Duodenal mucosa (tissue), 2 donors: ENCODE measurements at regions not wholly inside any gene's neighbourhood (a gene's known extent, or its start where the extent isn't known, plus 50 kb on each side); places are given as distances from the start of the nearest gene placed in this dataset.

ENCODE experiments used
- H3K27ac ChIP-seq: one replicate; pipeline ENCODE4 v1.7.0; 2013; ENCODE audit warnings: low read depth, low read length
- H3K27me3 ChIP-seq, 2 donors: one replicate each; pipeline ENCODE4 v1.7.0; 2013; ENCODE audit warnings: low read length in 2 of 2, control low read depth in 1 of 2; ENCODE audit not compliant: insufficient read depth in 2 of 2, control insufficient read depth in 1 of 2
- H3K36me3 ChIP-seq, 2 donors: one replicate each; pipeline ENCODE4 v1.7.0; 2013; ENCODE audit warnings: low read length in 2 of 2, control low read depth in 1 of 2; ENCODE audit not compliant: insufficient read depth in 2 of 2, control insufficient read depth in 1 of 2
- H3K4me1 ChIP-seq, 2 donors: one replicate each; pipeline ENCODE4 v1.7.0; 2013; ENCODE audit warnings: low read length in 2 of 2, control low read depth in 1 of 2; ENCODE audit not compliant: insufficient read depth in 2 of 2, control insufficient read depth in 1 of 2
- H3K4me3 ChIP-seq, 2 donors: one replicate each; pipeline ENCODE4 v1.7.0; 2013; ENCODE audit warnings: low read length in 2 of 2, low read depth in 1 of 2
- H3K9ac ChIP-seq, 2 donors: one replicate each; pipeline ENCODE4 v1.7.0; 2013; ENCODE audit warnings: low read length in 2 of 2, low read depth in 1 of 2
- H3K9me3 ChIP-seq, 2 donors: one replicate each; pipeline ENCODE4 v1.7.0; 2013; ENCODE audit warnings: low read length in 2 of 2, control low read depth in 1 of 2; ENCODE audit not compliant: control insufficient read depth in 1 of 2

DNA sequence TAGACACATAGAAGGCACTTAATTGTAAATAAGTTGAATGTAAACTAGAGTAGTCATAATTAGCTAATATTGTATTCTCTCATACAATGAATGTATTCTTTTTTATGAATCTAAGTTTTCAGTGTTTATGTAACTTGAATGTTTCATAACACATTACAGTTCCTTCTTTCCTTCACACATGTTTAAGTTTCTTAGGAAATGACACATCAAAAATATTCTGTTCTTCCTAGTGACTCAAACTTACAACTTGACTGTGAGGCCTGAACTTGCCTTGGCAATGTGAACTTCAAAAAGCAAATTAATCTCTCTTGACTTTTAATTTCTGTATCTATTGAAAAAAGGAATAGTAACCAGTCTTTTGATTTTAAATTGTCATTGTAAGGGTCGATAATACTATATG, 700.1 kb downstream of the KCNT2 start:
- Histone ChIP-seq H3K9me3 (no peaks in the 10 kb centered on the region), H3K4me1 (no peaks in the 10 kb centered on the region), H3K36me3 (no peaks in the 10 kb centered on the region), H3K27me3 (no peaks in the 10 kb centered on the region), H3K9ac (no peak overlapping the region), H3K4me3 (no peak overlapping the region), H3K27ac (no peak overlapping the region)

DNA sequence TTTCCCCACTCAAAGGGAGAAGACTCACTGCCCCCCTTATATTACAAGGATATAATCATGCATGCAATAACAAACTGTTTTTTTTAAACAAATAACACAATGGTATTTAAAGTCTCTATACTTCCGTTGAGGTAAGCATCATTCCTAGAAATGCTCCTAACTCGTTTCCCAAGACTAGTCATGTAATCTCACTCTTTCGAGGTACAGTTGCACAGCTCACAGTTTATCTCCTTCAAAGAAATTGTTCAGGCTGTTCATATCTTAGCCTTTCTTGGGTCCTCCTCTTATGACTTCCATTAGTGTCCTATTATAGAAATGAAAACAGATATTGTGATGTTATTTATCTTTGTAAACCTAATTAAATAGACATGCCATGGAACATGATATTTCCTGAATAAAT, 705.0 kb downstream of the KCNT2 start:
- Histone ChIP-seq H3K9me3 (no peaks in the 10 kb centered on the region), H3K27ac (no peak overlapping the region), H3K4me1 (no peaks in the 10 kb centered on the region), H3K27me3 (no peaks in the 10 kb centered on the region), H3K4me3 (no peak overlapping the region), H3K9ac (no peak overlapping the region), H3K36me3 (no peaks in the 10 kb centered on the region)

DNA sequence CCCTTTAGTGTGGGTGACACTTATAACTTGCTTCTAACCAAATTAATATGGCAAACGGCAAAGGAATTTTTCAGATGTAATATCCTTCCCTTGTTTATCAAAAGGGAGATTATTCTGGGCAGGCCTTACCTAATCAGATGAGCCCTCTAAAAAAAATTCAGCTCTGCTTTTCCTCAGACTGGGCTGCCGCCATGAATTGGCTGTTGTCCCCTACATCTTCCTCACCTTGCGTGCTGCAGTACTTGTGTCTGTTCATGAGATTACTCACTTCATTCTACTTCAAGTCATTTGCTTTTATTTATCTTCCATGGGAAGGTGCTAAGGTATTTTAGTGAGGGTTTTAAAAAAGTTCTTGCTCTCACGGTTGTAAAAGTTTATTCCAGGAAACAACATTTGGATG, 705.5 kb downstream of the KCNT2 start:
- Histone ChIP-seq H3K9ac (no peak overlapping the region), H3K36me3 (no peaks in the 10 kb centered on the region), H3K4me3 (no peak overlapping the region), H3K4me1 (no peaks in the 10 kb centered on the region), H3K27ac (no peak overlapping the region), H3K9me3 (no peaks in the 10 kb centered on the region), H3K27me3 (no peaks in the 10 kb centered on the region)

DNA sequence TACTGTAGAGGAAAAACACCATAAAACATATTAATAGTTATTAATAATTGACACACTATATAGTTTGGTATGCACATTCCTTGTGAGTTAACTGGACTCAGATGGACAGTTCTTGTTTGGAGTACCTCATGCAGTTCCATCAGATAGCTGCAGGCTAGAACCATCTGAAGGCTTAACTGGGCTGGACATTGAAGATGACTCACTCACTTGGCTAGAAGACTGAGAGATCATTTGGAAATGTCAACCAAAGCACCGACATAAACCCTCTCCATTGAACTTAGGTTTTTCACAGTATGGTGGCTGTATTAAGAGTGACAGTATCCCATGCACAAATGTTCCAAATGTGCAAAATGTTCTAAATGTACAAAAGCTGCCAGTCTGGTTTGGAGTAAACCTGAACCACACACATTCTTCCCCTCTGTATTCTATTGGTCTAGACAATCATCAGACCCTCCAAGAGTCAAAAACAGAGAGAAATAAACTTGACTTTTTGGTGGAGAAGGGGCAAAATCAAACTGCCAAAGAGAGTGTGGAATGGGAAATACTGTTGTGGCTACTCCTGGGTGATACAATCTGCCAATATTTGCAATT, 708.4 kb downstream of the KCNT2 start:
- Histone ChIP-seq H3K27me3 (no peaks in the 10 kb centered on the region), H3K36me3 (no peaks in the 10 kb centered on the region), H3K27ac (no peak overlapping the region), H3K4me1 (no peaks in the 10 kb centered on the region), H3K9me3 (no peaks in the 10 kb centered on the region), H3K4me3 (no peak overlapping the region), H3K9ac (no peak overlapping the region)

DNA sequence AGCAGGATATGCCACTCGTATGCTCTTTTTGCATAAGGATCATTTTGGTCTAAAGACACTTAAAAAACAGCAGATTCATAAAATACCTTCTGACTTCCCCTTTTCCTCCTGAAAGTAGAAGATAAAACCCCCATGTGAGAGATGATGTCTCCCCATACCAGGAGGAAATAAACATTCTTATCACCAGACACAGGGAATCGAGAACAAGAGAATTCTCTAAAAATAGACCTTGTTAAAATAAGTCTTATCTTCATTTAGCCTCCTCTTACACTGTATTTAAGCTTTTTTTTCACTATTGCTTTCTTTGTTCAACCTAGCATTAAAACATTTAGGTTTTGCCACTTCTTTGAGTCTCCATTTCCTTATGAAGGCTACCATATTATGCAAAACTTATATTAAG, 709.3 kb downstream of the KCNT2 start:
- H3K9me3 ChIP-seq, result no peaks in the 10 kb centered on the region
- H3K27ac ChIP-seq, result no peak overlapping the region
- H3K9ac ChIP-seq, result no peak overlapping the region
- no peaks in the 10 kb centered on the region for H3K36me3 ChIP-seq
- no peaks in the 10 kb centered on the region for H3K4me1 ChIP-seq
- no peaks in the 10 kb centered on the region for H3K27me3 ChIP-seq
- no peak overlapping the region for H3K4me3 ChIP-seq

DNA sequence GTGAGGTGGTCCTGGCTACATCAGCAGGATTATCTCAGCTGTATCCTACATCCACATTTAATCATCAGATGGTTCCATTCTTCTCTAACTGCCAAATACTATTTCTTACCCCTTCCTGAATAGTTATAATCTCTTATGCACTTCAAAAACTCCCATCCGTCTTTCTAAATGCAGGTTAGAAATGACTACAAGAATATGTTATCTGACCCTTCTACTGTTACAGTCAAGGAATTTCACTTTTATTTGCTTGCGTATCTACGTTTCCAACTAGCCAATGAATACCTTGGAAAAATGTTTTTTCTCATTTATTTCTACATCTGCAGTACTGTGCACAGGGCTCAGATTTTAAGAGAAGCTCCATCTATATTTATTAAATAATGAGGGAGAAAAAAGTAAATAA, 709.9 kb downstream of the KCNT2 start:
- H3K4me1 ChIP-seq, result no peaks in the 10 kb centered on the region
- H3K9ac ChIP-seq, result no peak overlapping the region

DNA sequence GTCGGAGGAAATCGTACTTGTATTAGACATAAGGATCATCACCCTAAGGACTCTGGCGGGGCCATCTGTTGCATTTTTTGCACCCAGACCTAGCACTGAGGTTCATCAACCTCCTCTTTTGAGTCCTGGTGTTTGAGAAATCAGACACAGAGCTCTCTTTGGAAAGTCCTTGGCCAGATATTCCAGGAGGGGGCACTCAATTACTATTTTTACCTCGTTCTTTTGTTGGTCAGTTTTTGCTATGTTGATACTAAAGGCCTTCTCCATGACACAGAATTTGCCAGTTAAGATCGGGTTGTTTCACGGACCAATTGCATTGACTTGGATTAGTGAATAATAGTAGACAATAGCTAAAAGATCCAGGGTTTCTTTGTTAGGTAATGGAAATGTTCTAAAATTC, 711.2 kb downstream of the KCNT2 start:
- no peak overlapping the region for H3K4me3 ChIP-seq
- no peaks in the 10 kb centered on the region for H3K36me3 ChIP-seq
- no peak overlapping the region for H3K27ac ChIP-seq
- H3K9me3 ChIP-seq, result no peaks in the 10 kb centered on the region
- H3K27me3 ChIP-seq, result no peaks in the 10 kb centered on the region
- H3K4me1 ChIP-seq, result no peaks in the 10 kb centered on the region
- no peak overlapping the region for H3K9ac ChIP-seq

More for the DNA sequence above, 709.9 kb downstream of the KCNT2 start:
- Histone ChIP-seq H3K9me3 (no peaks in the 10 kb centered on the region), H3K27me3 (no peaks in the 10 kb centered on the region), H3K27ac (no peak overlapping the region), H3K36me3 (no peaks in the 10 kb centered on the region), H3K4me3 (no peak overlapping the region)

DNA sequence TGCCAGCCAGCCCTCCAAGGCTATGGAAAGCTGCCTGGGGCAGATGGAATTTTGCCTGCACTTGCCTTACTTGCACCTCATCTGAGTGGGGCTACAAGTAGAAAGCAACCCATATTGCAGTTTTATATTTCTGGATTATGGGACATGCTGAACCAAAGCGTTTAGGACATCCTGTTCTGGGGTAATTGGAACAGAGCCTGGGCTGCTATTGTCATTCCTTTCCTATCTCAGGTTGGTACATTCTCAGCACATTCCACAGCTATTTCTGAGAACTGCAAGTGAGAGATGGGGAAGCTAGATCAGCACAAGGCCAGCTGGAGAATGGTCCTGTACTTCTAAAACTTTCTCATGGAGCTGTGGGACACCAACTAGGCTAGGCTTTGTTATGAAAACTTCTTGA, 713.8 kb downstream of the KCNT2 start:
- H3K27ac ChIP-seq, result no peak overlapping the region
- H3K9me3 ChIP-seq, result no peaks in the 10 kb centered on the region
- H3K9ac ChIP-seq, result no peak overlapping the region
- no peaks in the 10 kb centered on the region for H3K36me3 ChIP-seq
- no peaks in the 10 kb centered on the region for H3K27me3 ChIP-seq
- no peak overlapping the region for H3K4me3 ChIP-seq
- no peaks in the 10 kb centered on the region for H3K4me1 ChIP-seq

DNA sequence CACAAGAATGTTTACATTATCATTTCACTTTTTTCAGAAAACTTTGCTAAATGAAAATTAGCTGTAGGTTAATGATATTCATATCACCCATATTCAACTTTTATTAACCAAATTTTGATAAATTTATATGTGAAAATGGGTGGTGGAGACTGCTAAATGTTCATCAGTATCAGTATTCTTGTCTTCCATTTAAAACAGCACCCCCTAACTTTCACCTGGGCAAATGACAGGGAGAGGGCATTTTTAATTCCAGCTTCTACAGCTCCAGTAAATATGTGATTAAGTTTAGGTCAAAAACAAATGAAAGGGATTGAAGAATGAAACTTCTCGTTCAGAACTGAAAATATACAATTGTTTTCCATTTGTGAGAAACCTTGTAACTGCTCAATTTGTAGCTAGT, 722.2 kb downstream of the KCNT2 start:
- Histone ChIP-seq H3K4me3 (no peak overlapping the region), H3K27ac (no peak overlapping the region), H3K9ac (no peak overlapping the region), H3K36me3 (no peaks in the 10 kb centered on the region), H3K4me1 (no peaks in the 10 kb centered on the region), H3K27me3 (no peaks in the 10 kb centered on the region), H3K9me3 (no peaks in the 10 kb centered on the region)

DNA sequence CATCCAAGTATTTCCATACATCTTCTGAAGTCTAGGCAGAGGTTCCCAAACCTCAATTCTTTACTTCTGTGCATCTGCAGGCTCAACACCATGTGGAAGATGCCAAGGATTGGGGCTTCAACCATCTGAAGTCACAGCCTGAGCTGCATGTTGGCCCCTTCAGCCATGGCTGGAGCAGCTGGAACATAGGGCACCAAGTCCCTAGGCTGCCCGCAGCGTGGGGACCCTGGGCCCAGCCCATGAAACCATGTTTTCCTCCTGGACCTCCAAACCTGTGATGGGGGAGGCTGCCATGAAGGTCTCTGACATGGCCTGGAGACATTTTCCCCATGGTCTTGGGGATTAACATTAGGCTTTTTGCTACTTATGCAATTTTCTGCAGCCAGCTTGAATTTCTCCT, 729.8 kb downstream of the KCNT2 start:
- Histone ChIP-seq H3K9me3 (no peaks in the 10 kb centered on the region), H3K4me1 (no peaks in the 10 kb centered on the region), H3K9ac (no peak overlapping the region), H3K27me3 (no peaks in the 10 kb centered on the region), H3K4me3 (no peak overlapping the region), H3K27ac (no peak overlapping the region), H3K36me3 (no peaks in the 10 kb centered on the region)

DNA sequence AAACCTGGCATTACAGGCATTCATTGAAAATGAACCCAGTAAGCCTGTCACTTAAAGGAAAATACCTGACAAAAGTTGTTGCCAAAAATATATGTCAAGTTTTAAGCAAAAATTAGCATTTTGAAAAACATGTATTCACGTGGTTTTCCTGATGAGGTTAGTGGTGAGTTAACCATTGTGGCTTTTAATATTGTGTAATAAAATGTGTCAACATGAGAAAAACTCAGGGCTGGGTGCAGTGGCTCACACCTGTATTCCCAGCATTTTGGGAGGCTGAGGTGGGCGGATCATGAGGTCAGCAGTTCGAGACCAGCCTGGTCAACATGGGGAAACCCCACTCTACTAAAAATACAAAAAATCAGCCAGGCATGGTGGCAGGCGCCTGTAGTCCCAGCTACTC, 731.4 kb downstream of the KCNT2 start:
- no peaks in the 10 kb centered on the region for H3K9me3 ChIP-seq
- no peaks in the 10 kb centered on the region for H3K4me1 ChIP-seq

More for the DNA sequence above, 731.4 kb downstream of the KCNT2 start:
- H3K27me3 ChIP-seq, result no peaks in the 10 kb centered on the region
- H3K36me3 ChIP-seq, result no peaks in the 10 kb centered on the region
- no peak overlapping the region for H3K9ac ChIP-seq
- H3K4me3 ChIP-seq, result no peak overlapping the region
- H3K27ac ChIP-seq, result no peak overlapping the region
